Activated CD8-positive, alpha-beta memory T cell treated with anti-CD3 and anti-CD28 coated beads, Interleukin-2, amount 50 U/mL, for 1 hour (primary cell): ENCODE measurements at regions not wholly inside any gene's neighbourhood (a gene's known extent, or its start where the extent isn't known, plus 50 kb on each side); places are given as distances from the start of the nearest gene placed in this dataset.
"Not testable (repeated sequence)": the region's sequence is repeated elsewhere in the genome, so short reads cannot be mapped to it uniquely, and the experiment has no call there.

Experiments
- DNase-seq: peaks from one replicate; pipeline ENCODE4 v3.0.0-alpha.2; 2020; ENCODE audit errors: extremely low read depth

- DNase-seq, result no peak
Observed at GRCh38 chr15:69916169-69916785, 181.4 kb downstream of the TLE3 start.

DNA sequence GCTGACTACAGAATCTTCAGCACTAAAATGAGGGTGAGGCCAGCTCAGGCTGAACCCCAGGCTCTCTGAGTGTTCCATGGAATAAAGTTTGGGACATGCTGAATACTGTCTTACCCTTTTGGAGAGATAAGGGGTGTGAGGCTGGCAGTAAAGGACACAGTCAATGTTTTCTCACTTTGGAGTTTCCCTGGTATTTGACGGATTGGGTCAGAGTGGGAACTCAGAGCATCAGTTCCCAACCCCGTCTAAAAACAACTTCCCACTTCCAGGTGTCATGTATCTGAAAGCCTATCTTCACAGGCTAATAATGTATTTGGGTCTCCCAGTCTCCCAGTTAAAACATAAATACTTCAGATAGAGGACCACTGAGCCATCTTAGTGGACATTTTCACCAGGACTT, 180.7 kb downstream of the TLE3 start:
- DNase-seq, result no peak

- DNase-seq, result no peak
Observed at GRCh38 chr15:69919816-69920215, 177.9 kb downstream of the TLE3 start.

DNA sequence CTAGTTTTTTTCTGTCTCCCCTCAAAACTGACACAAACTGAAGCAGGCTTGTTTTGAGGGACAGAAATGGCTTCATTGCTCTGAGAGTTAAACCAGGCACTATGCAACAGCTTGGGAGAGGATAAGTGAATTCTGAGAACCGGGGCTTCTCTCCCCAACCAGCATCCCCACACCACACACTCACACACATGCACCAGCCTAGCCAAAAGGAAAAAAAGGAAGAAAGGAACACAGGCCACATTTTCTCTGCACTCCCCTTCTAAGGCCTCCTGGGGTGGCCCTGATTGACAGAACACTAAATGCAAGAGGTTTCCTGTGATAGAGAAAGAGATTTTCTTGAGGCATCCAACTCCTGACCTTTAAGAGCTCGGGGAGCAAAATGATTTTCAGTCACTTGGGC, 177.5 kb downstream of the TLE3 start:
- no peak for DNase-seq

DNA sequence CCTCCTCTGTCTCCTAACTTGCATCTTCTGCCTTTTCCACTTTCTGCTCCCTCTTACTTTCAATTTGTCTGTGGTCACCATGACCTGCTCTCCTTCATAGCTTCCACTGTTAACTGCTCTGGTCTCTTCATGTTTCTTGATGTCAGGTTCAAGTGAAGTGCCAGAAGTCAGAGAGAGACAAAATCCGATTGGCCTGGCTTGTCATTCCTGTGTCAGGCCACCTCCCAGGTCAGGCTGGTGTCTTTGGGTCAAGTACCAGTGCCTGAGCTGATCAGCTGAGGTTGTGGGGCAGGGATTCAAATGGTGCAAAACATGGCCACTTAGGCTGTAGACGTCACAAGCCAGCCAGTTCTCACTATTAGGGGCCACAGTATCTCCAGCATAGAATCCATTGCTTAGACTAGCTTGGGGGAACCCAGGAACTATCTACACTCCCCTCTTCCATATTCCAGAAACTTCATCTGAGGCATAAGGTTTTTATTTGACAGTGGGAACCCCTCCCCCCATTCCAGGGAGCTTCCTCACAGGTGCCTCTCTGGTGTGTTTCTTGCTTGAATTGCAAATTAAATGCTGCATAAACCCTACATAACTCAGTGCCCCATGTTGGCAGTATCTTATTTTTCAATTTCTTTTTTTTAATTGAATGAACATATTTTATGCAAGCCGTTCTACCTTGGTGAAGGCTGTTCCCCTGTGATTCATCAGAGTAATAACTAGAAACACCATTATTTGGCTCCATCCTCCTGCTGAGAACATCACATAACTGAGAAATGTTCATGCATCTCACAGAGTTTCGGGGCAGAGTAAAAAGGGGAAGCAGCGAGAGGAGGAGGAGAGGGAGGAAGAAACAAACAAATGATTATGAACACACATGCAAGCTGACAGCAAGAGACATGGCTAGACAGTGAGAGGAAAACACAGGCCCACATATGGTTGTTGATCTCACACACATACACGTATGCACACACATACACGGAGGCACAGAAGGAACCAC, 175.8 kb downstream of the TLE3 start:
- DNase-seq, result no peak

DNA sequence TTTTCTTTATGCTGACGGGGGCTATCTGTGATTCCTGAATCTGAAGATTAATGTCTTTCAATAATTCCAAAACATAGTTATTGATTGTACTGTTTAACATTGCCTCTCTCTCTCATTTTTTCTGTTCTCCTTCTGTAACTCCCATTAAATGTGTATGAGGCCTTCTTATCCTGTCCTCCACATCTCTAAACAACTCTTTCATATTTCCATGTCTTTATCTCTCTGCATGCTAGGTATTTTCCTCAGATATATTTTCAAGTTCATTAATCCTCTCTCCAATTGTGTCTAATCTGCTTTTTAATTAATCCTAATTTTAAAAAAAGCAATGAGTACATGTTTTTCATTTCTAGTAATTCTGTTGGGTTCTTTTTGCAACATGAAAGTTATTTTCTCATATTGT, 173.2 kb downstream of the TLE3 start:
- DNase-seq, result no peak

DNA sequence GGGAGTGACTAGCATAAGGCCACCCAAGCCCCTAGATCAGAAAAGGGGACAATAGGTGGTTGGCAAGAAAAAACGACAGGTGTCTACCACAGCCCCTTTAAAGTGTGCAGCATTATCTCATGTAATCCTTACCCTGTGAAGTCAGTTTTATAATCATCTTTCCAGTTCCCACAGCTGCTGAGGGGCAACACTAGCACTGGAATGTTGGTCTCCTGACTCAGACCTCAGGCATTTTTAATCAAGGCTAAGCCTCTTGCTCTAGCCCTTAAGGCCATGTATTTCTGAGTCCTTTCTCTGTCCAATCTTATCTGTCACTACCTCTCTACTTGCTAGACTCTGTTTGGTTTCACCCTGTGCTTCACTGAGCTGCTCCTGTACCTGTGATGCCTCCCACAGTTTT, 171.7 kb downstream of the TLE3 start:
- no peak for DNase-seq

GRCh38 chr15:69926721-69927120, 171.0 kb downstream of the TLE3 start:
- no peak for DNase-seq

- not testable (repeated sequence) for DNase-seq
Observed at GRCh38 chr15:69928890-69929289, 168.8 kb downstream of the TLE3 start.

DNA sequence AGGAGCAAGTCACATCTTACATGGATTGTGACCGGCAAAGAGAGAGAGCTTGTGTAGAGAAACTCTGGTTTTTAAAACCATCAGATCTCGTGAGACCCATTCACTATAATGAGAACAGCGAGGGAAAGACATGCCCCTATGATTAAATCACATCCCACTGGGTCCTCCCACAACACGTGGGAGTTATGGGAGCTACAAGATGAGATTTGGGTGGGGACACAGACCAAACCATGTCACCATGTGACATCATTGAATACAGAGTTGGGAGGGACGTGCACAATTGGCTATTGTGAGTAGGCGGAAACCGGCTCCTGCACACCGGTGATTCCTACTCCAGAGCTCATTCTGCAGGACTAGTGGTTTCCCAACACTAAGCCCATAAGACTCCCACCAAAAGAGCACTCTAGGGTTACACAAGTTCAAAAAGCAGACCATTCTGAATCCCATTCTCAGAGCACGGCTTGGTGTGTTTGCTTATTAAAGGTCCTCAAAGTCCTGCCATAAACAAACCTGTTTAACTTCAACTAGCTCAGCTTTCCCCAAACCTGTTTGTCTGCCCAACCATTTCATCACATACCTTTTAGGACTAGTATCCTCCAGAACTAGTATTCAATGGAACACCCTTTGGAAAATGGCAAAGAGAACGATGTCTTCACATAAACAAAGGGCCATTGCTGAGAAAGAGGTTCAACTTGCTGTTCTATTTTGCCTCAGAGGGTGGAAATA, 167.6 kb downstream of the TLE3 start:
- DNase-seq, result no peak

DNA sequence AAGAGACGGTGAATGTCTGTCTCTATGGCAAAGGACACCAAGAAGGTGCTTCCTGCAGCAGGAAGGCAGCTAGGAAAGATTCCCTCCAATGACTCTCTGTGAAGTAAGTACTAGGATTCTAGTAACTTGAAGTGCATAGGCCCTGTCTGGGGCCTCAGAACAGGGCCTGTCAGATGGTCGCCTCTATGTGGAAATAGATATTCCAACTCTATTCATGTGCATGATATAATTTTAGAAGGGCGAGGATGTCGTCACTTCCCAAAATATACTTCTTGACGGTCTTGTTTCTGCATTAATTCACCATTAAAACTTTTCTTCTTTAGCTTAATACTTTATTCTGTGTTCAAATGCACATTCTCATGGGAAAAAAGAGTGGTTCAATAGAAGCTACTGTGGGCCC, 167.0 kb downstream of the TLE3 start:
- no peak for DNase-seq

- DNase-seq, result no peak
Observed at GRCh38 chr15:69931156-69931555, 166.6 kb downstream of the TLE3 start.

- DNase-seq, result no peak
Observed at GRCh38 chr15:69934607-69935006, 163.1 kb downstream of the TLE3 start.

DNA sequence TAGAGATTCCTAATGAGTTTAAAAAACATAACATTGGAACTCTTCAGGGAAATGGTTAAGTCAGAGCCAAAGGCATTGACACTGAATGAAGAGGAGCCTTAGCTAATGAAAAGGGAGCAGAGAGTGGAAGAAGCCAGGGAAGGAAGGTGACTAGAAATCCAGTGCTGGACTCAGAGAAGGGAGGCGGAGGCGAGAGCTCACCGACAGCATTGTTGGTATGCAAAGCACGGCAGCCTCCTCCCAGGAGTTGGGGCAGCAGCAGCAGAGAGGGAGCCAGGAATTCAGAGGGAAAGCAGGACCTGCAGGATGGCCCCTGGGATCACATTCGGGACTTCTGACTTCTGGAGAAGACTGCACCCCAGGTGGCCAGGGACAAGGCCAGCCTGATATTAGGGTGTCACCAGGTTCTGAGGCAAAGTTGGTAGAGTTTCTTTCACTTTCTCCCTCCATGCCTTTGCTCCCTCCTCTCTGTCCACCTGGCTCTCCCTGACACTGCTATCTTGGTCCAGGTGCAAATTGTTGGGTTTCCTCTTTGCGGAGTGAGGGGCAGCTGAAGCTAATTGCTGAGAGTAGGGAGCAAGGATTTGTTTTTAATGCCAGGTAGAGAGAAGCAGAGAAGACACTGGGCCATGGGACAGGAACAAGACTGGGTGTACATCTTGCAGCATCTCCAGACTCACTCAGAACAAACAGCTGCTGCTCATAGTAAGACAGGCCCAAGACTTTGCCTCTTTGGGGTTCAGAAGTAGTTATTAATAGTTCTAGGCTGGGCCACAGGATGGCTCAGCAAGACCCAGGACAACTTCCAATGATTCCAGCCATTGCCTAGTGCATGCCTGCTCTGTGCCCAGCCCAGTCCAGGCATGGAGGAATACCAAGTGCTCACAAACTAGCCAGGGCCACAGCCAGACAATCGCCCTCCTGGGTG, 157.9 kb downstream of the TLE3 start:
- DNase-seq, result no peak

DNA sequence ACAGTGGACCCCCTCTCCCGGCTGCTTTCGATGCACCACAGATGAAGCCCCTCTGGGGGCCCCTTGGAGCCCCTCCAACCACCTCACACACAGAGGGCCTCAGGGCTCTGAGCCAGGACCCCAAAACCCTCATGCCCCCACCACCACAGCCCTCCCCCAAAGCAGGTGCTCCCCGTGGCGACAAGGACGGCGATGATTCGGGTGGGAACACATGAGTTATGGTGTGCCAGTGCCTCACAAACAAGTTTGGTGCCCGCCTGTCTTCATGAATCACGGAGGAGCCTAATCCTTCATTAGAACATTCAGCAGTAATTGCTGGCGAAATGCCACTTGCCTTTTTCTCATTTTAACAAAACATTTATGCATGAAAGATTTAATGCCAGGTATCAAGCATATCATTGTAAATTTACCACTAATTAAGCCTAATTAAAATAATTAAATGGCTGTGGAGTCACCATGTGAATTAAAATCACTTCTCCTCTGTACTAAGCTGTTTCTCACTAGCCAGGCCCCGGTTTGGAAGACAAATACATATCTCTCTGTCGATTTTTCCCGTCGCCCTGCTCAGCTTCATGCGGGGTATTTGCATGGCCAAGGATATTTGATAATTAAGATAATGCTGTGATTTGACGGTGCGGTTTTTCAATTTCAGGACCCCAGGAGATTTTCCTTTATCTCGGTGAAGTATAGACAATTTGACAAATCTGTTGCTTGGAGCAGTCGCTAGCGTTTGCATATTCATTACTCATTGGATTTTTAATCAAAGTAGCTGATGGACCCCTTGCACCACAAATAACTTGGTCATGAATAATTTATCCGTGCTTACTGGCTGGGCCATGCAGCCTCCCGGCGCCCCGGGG, 157.0 kb downstream of the TLE3 start:
- no peak for DNase-seq

DNA sequence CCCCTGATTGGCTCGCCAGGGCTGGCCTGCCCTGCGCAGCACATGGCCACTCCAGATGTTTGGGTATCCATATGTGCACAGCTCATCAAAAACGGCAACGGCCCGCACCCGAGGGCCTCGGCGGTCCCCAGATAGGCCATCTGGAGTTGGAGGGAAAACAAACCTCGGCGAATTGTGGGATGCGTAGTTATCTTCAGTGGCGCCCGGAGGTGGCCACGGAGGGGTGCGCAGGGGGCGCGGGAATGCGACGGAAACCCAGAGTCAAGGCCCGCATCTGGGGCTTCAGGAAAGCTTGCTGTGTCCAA, 156.5 kb downstream of the TLE3 start:
- DNase-seq, result no peak

DNA sequence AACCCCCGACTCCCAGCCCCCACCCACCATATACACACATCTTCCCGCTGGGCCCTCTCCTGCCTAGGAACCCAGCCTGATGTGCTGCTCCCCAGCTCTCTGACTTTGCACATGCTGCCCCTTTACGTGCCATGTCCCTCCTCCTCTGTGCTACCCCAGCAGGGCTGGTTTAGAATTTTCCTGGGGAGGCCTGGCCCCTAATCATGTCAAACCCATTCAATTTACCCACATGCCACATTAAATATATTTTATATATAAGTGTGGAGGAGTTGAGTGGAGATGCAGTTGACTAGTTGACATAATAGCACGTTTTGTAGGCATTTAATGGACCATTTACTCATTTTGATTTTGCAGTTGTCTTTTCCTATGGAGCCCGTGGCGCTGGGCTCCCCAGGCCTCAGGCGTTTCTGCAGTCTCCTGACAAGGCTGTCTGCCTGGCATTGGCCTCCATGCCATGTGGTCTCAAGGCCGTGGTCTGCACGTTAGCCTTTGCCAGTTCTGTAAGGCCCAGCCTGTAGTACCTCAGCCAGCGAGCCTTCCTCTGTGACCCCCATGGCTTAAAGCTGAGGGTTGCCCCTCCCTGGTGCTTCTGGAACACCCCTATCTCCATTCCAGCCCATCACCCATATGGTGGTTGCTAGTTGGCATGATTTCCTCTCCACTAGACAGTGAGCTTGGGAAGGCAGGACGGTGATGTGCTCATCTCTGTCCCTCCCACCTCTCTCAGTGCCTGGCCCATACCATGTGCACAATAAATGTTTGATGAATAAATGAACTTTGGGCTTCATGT, 155.8 kb downstream of the TLE3 start:
- no peak for DNase-seq

DNA sequence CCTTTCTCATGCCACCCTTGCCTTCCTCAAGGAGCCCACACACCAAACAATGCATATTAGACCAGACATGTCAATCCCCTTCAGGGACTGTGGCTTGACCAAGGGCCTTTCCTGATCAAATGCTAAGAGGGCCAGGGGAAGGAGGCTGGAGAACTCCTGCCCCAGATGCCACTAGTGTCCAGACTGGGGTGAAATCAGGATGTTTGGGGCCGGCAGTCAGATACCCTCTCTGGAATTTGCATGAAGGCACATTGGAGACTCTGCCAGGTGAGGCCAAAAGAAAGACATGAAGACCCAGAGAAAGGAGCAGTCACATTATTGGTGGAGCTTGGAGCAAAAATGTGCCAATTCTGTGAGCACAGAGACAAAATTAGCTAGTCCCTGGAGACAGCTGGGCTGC, 154.1 kb downstream of the TLE3 start:
- DNase-seq, result no peak

DNA sequence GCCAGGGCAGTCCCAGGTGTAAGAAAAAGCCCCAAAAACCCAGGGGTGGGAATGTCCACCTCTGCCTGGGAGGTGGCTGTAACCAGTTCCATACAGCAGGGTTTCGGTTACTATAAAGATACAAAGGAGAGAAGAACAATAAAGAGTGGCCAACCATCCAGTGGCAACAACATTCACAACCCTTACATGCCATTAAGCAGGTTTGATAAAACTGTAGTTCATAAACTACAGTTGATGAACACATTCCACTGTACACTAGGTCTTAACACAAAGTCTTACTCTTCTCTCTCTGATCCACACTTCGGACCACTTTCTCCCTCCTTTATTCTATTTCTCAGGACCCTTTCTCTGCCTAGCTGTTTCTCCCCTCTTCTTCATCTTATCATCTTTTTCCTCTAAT, 152.0 kb downstream of the TLE3 start:
- no peak for DNase-seq

- no peak for DNase-seq
Observed at GRCh38 chr15:69946870-69947269, 150.8 kb downstream of the TLE3 start.
